ENCODE measurements at regions not wholly inside any gene's neighbourhood (a gene's known extent, or its start where the extent isn't known, plus 50 kb on each side); places are given as distances from the start of the nearest gene placed in this dataset.

- TF ChIP-seq EZH2 (IDR thresholded peaks at IDR 0.05; ENCODE audit: borderline replicate concordance, low read length) = no peak
- TF ChIP-seq CTCF (conservative IDR thresholded peaks at IDR 0.05 in 1 of 2, IDR thresholded peaks at IDR 0.05 in 1 of 2; ENCODE audit: extremely low read depth in 1 of 2, insufficient read depth in 1 of 2, low read depth in 1 of 2, low read length in 2 of 2) = no peak
Measured at GRCh38 chr4:103292959-103293358, 94.8 kb upstream of the CENPE start.
